T-helper 2 cell treated with Interferon-gamma antibody and Interleukin-4, amounts not matched to agents 5 μg/mL and 100 μg/mL, for 36 hours (primary cell): ENCODE measurements at regions not wholly inside any gene's neighbourhood (a gene's known extent, or its start where the extent isn't known, plus 50 kb on each side); places are given as distances from the start of the nearest gene placed in this dataset.

Experiments used
- DNase-seq: peaks from one replicate; pipeline ENCODE4 v3.0.0; 2021; ENCODE audit warnings: low spot score
- H3K27ac Mint-ChIP-seq: one replicate; pipeline ENCODE4 v1.8.0; 2021; ENCODE audit warnings: mild to moderate bottlenecking, mixed read lengths
- H3K27me3 Mint-ChIP-seq: one replicate; pipeline ENCODE4 v1.8.0; 2021; ENCODE audit warnings: low read depth, mixed read lengths
- H3K36me3 Mint-ChIP-seq: one replicate; pipeline ENCODE4 v1.8.0; 2021; ENCODE audit warnings: low read depth, mixed read lengths
- H3K4me1 Mint-ChIP-seq: one replicate; pipeline ENCODE4 v1.8.0; 2021; ENCODE audit warnings: low read depth, mixed read lengths
- H3K4me3 Mint-ChIP-seq: one replicate; pipeline ENCODE4 v1.8.0; 2022; ENCODE audit warnings: mild to moderate bottlenecking, moderate library complexity, mixed read lengths
- H3K9me3 Mint-ChIP-seq: one replicate; pipeline ENCODE4 v1.8.0; 2021; ENCODE audit warnings: mixed read lengths

DNA sequence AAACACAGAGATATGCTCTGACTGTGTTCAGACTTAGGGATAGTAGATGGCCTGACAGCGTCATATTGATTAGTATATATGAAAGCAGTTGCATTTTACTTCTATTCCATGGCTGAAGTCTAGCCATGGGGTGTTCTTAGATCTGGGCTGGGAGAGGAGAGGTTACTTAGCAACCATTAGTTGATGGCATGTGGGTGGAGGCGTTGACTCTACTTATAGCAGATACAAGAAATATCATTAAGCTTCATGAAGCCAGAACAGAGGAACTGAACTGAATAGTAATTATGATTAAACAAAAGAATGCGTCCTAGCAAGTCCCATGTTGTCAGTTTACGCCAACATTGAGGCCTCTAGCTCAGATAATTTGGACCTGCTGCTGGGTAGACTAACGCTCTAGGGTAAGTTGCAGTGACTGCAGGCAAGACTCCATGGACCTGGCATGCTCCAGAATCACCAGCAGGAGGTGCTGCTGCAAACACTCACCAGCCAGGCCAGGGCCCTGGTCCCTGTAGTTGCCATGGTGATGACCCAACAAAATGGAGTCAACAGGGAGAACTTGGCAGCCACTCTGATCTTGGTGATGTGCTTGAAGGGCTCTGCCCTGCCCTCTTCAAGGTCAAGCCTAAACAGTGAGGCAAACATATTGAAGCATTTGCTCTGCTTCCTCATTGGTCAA, 477.3 kb downstream of the PREX1 start:
- H3K27me3 Mint-ChIP-seq, result peaks cover 8% of the 10 kb centered on the region

DNA sequence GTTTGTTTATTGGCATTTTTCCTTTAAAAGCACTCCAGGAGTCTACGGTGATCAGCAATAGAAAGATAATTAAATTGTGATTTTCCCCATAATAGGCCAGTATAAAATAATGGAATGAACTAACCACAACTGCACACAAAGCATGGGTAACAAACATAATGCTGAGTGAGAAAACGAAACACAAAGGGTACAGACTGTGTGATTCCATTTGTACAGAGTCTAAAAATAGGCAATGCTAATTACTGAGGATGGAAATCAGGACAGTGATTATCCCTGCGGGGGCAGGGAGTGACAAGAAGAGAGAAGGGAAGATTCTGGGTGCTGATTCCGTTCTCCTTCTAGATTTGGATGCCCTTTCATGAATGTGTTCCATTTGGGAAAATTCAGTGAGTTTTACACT, 478.1 kb downstream of the PREX1 start:
- H3K4me3 Mint-ChIP-seq, result no peak overlapping the region
- no peak for DNase-seq
- H3K36me3 Mint-ChIP-seq, result no peaks in the 10 kb centered on the region
- H3K27ac Mint-ChIP-seq, result no peak overlapping the region
- H3K27me3 Mint-ChIP-seq, result peaks cover 8% of the 10 kb centered on the region
- H3K4me1 Mint-ChIP-seq, result peaks cover 5% of the 10 kb centered on the region
- H3K9me3 Mint-ChIP-seq, result no peaks in the 10 kb centered on the region

More for the DNA sequence above, 477.3 kb downstream of the PREX1 start:
- no peak for DNase-seq
- no peak overlapping the region for H3K4me3 Mint-ChIP-seq
- no peaks in the 10 kb centered on the region for H3K9me3 Mint-ChIP-seq
- no peak overlapping the region for H3K27ac Mint-ChIP-seq
- peaks cover 5% of the 10 kb centered on the region for H3K4me1 Mint-ChIP-seq
- no peaks in the 10 kb centered on the region for H3K36me3 Mint-ChIP-seq

DNA sequence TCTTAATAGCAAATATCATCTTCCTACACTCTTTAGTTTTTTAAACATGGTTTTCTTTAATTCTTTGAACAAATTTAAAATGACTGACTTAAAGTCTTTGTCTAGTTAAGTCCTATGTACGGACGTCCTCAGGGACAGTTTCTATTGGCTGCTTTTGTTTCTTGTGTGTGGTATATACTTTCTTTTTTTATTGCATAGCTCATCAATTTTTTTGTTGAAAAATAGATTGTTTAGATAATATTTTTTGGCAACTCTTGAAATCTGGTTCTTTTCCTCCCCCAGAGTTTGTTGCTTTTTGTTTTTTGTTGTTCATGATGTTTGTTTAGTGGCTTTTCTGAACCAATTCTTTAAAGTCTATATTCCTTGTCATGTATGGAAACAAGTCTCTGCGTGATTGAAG, 479.8 kb downstream of the PREX1 start:
- Mint-ChIP-seq H3K4me1 (no peaks in the 10 kb centered on the region), H3K27ac (no peak overlapping the region), H3K4me3 (no peak overlapping the region), H3K36me3 (no peaks in the 10 kb centered on the region), H3K9me3 (no peaks in the 10 kb centered on the region), H3K27me3 (peaks cover 8% of the 10 kb centered on the region)
- no peak for DNase-seq

DNA sequence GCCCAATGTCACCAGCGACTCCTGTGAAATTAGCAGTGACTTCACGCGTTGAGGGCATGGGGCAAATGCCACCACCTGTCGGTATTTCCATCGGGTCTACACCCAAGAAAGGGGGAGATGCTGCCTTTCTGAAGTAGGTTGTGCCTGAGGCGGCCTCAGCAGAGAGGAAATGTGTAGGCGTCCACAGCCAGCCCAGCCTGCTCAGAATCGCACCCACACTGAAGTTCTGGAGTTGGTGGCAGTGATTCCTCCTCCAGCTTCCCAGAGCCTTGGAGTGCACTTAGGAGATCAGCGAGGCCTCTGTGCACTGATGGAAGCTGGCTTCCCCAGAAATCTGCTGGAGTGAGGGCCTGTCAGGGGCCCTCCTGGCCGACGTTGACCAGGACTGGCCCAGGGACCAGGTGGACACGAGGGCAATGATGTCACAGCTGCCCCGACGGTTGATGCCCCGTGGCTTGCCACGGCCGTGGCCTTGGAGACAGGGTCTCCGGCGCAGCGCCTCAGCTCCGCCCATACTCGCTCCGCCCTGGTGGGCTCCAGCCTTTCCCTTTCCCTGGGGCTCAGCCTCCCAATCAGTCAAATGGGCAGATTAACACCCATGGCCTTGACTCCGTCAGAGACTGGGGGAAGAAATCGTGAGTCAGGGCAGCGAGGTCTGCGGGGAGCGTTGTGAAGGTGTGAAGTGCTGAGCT, 484.8 kb downstream of the PREX1 start:
- H3K27me3 Mint-ChIP-seq, result peaks cover 17% of the 10 kb centered on the region
- H3K4me3 Mint-ChIP-seq, result no peak overlapping the region
- peaks cover 8% of the 10 kb centered on the region for H3K4me1 Mint-ChIP-seq
- no peak for DNase-seq
- H3K9me3 Mint-ChIP-seq, result no peaks in the 10 kb centered on the region
- no peak overlapping the region for H3K27ac Mint-ChIP-seq
- no peaks in the 10 kb centered on the region for H3K36me3 Mint-ChIP-seq

DNA sequence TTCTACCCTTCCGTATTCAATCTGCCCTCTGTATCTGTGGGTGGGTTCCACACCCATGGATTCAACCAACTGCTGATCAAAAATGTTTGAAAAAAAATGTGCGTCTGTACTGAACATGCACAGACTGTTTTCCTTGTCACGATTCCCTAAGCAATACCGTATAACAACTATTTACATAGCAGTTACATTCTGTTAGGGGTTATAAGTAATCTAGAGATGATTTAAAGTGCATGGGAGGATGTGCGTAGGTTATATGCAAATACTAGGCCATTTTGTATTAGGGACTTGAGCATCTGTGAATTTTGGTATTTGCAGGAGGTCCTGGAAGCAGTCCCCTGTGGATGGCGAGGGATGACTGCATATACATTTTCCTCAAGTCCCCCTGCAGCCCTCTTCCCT, 486.9 kb downstream of the PREX1 start:
- Mint-ChIP-seq H3K27ac (no peak overlapping the region), H3K27me3 (peaks cover 21% of the 10 kb centered on the region), H3K4me3 (no peak overlapping the region), H3K4me1 (peaks cover 8% of the 10 kb centered on the region), H3K9me3 (no peaks in the 10 kb centered on the region), H3K36me3 (no peaks in the 10 kb centered on the region)
- no peak for DNase-seq

DNA sequence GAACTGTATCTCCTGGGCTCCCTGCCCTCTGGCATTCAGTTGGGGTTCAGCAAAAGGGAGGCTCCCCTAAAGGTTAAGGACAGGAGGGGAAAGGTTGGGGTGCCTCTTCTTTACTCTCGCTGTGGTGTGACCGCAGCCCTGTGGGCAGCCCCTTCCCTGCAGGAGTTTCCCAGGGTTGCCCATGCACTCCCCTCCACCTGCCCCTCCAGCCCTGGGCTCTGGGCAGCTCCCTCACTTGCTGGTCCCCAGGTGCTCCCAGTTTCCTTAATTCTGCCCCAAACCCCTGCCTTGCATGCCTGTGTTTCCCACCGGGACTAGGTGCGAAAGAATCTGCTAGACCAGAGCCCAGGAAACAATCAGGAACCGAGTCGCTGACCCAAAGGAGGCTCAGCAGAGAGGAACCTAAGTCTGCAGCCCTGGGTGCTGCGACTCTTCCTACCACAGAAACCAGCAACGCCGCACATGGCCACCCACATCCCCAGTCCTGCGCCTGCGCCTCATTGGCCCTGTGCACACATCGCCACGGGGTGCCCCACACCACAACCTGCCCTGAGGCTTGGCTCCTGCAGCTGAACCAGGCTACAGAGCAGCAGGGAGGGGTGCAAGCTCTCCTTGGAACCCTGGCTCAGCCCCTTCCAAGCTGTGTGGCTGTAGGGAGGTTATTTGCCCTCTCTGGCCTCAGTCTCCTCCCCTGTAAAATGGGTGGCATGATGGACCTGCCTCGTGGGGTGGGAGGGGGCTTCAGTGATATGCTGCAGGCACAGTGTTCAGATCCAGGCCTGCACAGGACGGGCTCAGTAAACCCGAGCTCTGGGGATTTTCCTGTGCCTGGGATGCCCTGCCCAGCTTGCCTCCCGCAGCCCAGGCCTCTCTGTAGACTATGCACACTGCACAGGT, 487.6 kb downstream of the PREX1 start:
- peaks cover 22% of the 10 kb centered on the region for H3K27me3 Mint-ChIP-seq
- H3K4me3 Mint-ChIP-seq, result no peak overlapping the region

DNA sequence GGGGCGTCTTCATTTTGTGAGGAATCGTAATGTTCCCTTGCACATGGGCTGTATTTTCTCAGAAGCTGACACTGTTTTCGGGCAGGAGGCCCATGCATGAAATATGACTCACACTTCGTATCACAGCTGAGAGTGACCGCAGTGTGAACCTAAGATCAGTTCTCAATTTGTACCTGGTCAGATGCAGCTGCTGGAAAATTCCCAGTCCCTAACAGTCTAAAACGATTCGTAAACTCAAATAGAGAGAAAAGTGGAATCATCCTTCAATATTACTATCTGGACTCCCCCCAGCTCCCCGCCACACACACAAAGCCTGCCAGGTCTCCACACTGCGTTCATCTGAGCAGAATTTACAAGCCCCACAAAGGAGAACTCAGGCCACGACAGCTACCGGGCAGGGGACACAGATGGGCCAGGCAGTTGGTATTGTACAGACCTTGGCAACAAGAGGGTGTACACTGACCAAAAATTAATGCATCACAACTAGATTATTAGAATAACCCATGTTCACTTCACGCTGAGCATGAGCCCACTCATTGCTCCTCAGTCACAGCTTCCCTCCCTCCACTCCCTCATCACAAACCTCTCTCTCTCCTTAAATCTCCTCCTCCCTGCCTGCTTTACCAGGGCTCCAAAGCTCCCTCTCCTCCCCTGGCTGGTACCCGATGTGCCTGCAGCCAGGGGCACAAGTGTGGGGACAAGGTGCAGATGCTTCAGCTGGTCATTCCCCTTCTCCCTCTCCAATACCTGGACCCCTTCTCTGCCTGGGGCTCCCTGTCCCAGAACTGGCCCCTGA, 488.4 kb downstream of the PREX1 start:
- no peak overlapping the region for H3K27ac Mint-ChIP-seq

More for the DNA sequence above, 487.6 kb downstream of the PREX1 start:
- no peak for DNase-seq
- no peaks in the 10 kb centered on the region for H3K9me3 Mint-ChIP-seq
- H3K27ac Mint-ChIP-seq, result no peak overlapping the region
- peaks cover 8% of the 10 kb centered on the region for H3K4me1 Mint-ChIP-seq
- no peaks in the 10 kb centered on the region for H3K36me3 Mint-ChIP-seq

DNA sequence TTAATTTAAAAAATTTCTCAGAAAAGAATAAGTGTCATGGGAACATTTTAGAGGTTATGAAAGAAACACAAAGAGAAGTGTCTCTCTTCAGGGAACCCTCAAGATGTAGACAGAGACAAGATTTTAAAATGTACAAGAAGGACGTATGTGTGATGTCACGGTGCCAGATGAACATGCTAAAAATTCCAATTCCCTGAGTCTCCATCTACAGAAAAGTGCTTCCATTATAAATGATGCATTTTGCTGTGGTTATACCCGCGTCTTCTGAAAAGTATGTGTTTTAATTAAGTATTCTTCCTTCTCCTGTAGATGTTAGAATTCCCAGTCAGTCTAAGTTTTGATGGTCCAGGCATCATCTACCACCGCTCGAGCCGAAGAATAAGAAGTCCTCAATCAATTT, 489.1 kb downstream of the PREX1 start:
- no peak for DNase-seq
- peaks cover 25% of the 10 kb centered on the region for H3K27me3 Mint-ChIP-seq
- H3K4me1 Mint-ChIP-seq, result peaks cover 8% of the 10 kb centered on the region
- no peak overlapping the region for H3K4me3 Mint-ChIP-seq
- H3K36me3 Mint-ChIP-seq, result no peaks in the 10 kb centered on the region
- H3K9me3 Mint-ChIP-seq, result no peaks in the 10 kb centered on the region
- no peak overlapping the region for H3K27ac Mint-ChIP-seq

More for the DNA sequence above, 488.4 kb downstream of the PREX1 start:
- Mint-ChIP-seq H3K4me3 (no peak overlapping the region), H3K27me3 (peaks cover 24% of the 10 kb centered on the region), H3K4me1 (peaks cover 8% of the 10 kb centered on the region), H3K36me3 (no peaks in the 10 kb centered on the region), H3K9me3 (no peaks in the 10 kb centered on the region)
- no peak for DNase-seq

DNA sequence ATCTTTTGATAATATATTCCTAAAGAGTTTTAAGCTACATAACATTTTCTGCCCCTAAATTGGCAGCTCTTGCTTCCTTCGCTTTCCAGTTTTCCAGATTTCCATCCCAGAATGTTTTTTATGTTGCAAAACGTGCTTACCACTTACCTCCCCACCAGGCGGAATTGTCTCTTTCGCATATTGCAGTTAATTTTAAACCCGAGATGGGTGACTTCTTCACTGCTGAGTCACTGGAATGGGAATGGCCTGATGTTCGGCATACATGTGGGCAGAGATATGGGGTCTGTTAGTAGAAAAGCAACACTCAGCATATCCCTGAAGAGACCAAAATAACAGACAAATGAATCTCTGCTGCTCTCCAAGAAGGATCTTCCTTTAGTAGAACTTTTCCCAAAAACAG, 491.2 kb downstream of the PREX1 start:
- H3K27ac Mint-ChIP-seq, result no peak overlapping the region
- DNase-seq, result no peak
- no peak overlapping the region for H3K4me3 Mint-ChIP-seq
- no peaks in the 10 kb centered on the region for H3K9me3 Mint-ChIP-seq
- peaks cover 29% of the 10 kb centered on the region for H3K27me3 Mint-ChIP-seq
- H3K4me1 Mint-ChIP-seq, result peaks cover 8% of the 10 kb centered on the region
- no peaks in the 10 kb centered on the region for H3K36me3 Mint-ChIP-seq

DNA sequence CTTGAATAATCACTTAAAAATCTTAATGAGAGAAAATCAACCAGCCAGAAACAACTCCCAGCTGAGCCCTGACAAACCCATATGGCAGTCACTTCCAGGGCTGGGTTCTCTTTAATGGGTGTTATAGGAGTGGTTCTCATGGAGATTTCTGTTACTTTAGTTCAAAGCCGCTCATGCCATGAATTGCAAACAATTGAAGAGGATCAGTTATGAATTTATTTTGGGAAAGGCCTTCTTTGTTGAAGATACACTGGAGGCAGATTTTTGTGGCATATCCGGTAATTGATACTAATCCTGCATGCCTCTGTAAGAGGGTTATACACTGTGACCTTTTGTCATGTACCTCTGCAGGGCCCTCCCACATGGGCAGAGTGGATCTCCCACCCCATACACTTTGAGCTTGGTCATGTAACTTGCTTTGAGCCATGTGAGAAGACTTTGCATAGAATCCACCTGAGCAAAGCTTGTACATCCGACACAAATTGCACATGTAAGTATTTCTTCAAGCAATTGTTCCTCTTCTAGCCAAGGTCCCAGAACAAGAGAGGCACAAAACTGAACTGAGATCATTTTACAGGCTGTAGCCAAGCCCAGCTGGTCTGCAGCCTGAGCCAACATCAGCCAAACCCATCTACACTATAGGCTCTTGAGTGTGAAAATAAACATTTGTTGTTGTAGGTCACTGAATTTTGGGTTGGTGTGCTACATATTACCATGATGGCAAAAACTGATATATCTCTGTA, 492.3 kb downstream of the PREX1 start:
- Mint-ChIP-seq H3K9me3 (no peaks in the 10 kb centered on the region), H3K4me3 (no peak overlapping the region), H3K27me3 (peaks cover 28% of the 10 kb centered on the region), H3K4me1 (peaks cover 4% of the 10 kb centered on the region), H3K36me3 (no peaks in the 10 kb centered on the region), H3K27ac (no peak overlapping the region)
- DNase-seq, result no peak

DNA sequence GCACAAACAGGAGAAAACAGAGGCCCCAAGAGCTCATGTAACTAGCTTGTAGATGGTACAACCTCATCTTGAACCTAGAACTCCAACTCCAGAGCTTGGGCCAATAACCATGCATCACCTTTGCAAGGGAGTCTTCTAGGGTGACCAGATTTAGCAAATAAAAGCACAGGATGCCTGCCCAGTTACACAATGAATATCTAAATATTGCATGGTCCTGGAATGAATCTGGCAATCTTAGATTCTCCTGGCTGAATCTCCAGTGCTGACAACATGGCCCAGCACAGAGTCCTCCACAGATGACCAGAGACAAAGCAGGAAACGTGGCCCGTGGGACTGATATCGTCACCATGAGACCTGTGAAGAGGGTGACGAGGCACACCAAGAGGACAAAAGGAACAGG, 494.1 kb downstream of the PREX1 start:
- Mint-ChIP-seq H3K27ac (no peak overlapping the region), H3K4me1 (no peaks in the 10 kb centered on the region), H3K9me3 (no peaks in the 10 kb centered on the region), H3K36me3 (no peaks in the 10 kb centered on the region), H3K27me3 (peaks cover 22% of the 10 kb centered on the region), H3K4me3 (no peak overlapping the region)
- no peak for DNase-seq

DNA sequence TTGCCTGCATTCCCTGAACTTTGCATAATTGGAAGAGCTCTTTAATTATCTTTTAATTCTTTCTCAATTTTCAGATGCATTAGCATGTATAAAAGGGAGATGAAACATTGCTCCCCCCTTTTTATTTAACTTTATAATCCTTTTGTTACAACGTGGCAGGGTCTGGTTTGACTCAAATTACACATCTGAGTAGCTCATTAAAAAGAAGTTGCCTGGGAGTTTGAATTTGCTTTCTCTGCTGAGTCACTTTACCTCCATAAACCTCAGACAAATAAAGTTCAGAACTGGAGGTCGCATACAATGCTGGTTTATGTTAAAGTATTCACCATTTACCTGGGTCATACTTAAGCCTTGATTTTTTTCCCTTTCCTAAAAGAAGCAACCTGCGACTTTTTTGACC, 495.2 kb downstream of the PREX1 start:
- Mint-ChIP-seq H3K36me3 (no peaks in the 10 kb centered on the region), H3K9me3 (no peaks in the 10 kb centered on the region), H3K27ac (no peak overlapping the region), H3K27me3 (peaks cover 25% of the 10 kb centered on the region), H3K4me3 (no peak overlapping the region), H3K4me1 (no peaks in the 10 kb centered on the region)
- DNase-seq, result no peak
